ENCODE measurements at regions not wholly inside any gene's neighbourhood (a gene's known extent, or its start where the extent isn't known, plus 50 kb on each side); places are given as distances from the start of the nearest gene placed in this dataset.

GRCh38 chr5:128896675-128897074, 68.6 kb upstream of the SLC27A6 start:
- no peak for TF ChIP-seq CTCF (IDR thresholded peaks at IDR 0.05)
- no peak for TF ChIP-seq POLR2A (IDR thresholded peaks at IDR 0.05)
